ENCODE measurements at regions not wholly inside any gene's neighbourhood (a gene's known extent, or its start where the extent isn't known, plus 50 kb on each side); places are given as distances from the start of the nearest gene placed in this dataset.

DNA sequence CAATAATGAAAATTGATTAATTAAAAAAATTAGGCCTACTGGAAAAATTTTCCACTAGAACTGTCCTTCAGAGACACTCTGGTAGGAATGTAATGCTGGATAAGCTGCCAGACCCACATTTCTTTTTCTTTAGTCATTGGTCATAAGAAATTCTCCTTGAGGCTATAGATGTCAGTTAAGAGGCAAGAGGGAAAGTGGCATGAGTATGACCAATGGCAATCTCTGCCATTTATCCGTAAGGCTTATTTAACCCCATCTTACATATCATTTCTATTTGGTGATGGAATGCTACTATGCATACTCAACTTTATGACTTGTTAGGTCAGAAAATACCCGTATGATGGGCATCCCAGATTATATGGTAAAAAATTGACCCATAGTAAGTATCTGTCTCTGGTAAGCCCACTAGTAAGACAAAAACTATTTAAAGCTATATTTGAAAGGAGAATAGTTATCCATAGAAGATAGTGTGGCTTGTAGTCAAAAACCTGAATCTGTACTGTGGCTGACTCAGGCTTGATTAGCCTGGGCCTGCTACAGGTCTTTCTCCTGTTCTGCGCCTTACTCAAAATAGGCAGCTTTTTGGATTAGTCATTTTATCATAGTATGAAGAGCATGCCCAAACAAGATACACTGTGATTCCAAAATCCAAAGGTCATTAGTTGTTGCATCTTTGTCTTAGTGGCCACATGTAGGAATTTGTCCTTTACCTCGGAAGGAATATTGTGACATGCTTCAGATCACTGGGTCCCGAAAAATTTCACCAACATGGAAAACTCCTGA lies 314.7 kb downstream of the PYDC2 start:
- TF ChIP-seq, protein P1, sequence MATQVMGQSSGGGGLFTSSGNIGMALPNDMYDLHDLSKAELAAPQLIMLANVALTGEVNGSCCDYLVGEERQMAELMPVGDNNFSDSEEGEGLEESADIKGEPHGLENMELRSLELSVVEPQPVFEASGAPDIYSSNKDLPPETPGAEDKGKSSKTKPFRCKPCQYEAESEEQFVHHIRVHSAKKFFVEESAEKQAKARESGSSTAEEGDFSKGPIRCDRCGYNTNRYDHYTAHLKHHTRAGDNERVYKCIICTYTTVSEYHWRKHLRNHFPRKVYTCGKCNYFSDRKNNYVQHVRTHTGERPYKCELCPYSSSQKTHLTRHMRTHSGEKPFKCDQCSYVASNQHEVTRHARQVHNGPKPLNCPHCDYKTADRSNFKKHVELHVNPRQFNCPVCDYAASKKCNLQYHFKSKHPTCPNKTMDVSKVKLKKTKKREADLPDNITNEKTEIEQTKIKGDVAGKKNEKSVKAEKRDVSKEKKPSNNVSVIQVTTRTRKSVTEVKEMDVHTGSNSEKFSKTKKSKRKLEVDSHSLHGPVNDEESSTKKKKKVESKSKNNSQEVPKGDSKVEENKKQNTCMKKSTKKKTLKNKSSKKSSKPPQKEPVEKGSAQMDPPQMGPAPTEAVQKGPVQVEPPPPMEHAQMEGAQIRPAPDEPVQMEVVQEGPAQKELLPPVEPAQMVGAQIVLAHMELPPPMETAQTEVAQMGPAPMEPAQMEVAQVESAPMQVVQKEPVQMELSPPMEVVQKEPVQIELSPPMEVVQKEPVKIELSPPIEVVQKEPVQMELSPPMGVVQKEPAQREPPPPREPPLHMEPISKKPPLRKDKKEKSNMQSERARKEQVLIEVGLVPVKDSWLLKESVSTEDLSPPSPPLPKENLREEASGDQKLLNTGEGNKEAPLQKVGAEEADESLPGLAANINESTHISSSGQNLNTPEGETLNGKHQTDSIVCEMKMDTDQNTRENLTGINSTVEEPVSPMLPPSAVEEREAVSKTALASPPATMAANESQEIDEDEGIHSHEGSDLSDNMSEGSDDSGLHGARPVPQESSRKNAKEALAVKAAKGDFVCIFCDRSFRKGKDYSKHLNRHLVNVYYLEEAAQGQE (IDR thresholded peaks at IDR 0.05; ENCODE audit: insufficient read depth in 1 of 2, low read depth in 2 of 2, low read length in 1 of 2) = no peak
- TF ChIP-seq, protein P2, sequence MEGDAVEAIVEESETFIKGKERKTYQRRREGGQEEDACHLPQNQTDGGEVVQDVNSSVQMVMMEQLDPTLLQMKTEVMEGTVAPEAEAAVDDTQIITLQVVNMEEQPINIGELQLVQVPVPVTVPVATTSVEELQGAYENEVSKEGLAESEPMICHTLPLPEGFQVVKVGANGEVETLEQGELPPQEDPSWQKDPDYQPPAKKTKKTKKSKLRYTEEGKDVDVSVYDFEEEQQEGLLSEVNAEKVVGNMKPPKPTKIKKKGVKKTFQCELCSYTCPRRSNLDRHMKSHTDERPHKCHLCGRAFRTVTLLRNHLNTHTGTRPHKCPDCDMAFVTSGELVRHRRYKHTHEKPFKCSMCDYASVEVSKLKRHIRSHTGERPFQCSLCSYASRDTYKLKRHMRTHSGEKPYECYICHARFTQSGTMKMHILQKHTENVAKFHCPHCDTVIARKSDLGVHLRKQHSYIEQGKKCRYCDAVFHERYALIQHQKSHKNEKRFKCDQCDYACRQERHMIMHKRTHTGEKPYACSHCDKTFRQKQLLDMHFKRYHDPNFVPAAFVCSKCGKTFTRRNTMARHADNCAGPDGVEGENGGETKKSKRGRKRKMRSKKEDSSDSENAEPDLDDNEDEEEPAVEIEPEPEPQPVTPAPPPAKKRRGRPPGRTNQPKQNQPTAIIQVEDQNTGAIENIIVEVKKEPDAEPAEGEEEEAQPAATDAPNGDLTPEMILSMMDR (IDR thresholded peaks at IDR 0.05) = no peak
- TF ChIP-seq TCF7L2 (IDR thresholded peaks at IDR 0.05; ENCODE audit: low read depth, low read length) = no peak

Data from Panc1 (cell line).